Stimulated activated naive CD8-positive, alpha-beta T cell treated with anti-CD3 and anti-CD28 coated beads, Interleukin-15, amount 100 ng/mL, for 72 hours (primary cell): ENCODE measurements at regions not wholly inside any gene's neighbourhood (a gene's known extent, or its start where the extent isn't known, plus 50 kb on each side); places are given as distances from the start of the nearest gene placed in this dataset.
A peak's percentile ranks its signal among the peaks of the same experiment; 100 is the strongest.

Source experiments
- ATAC-seq: fragments of 150-1000 bp; cut with Tn5 transposase; 2 replicates; pipeline ENCODE4 v1.10.0; 2021; ENCODE audit warnings: mild to moderate bottlenecking, moderate library complexity
- DNase-seq, 2 donors: peaks; one replicate each; pipeline ENCODE4 v3.0.0; 2021 to 2022
- H3K27ac Mint-ChIP-seq, 2 donors: one replicate each; pipeline ENCODE4 v1.8.0; 2022; ENCODE audit warnings: mild to moderate bottlenecking in 2 of 2, mixed read lengths in 2 of 2, moderate library complexity in 2 of 2
- H3K27me3 Mint-ChIP-seq: one replicate; pipeline ENCODE4 v1.8.0; 2022; ENCODE audit warnings: mixed read lengths
- H3K4me1 Mint-ChIP-seq: one replicate; pipeline ENCODE4 v1.8.0; 2022; ENCODE audit warnings: mild to moderate bottlenecking, mixed read lengths
- H3K4me3 Mint-ChIP-seq, 2 donors: one replicate each; pipeline ENCODE4 v1.8.0; 2022; ENCODE audit warnings: mild to moderate bottlenecking in 2 of 2, mixed read lengths in 2 of 2, moderate library complexity in 1 of 2
- H3K9me3 Mint-ChIP-seq, 2 donors: one replicate each; pipeline ENCODE4 v1.8.0; 2022; ENCODE audit warnings: mixed read lengths in 2 of 2

DNA sequence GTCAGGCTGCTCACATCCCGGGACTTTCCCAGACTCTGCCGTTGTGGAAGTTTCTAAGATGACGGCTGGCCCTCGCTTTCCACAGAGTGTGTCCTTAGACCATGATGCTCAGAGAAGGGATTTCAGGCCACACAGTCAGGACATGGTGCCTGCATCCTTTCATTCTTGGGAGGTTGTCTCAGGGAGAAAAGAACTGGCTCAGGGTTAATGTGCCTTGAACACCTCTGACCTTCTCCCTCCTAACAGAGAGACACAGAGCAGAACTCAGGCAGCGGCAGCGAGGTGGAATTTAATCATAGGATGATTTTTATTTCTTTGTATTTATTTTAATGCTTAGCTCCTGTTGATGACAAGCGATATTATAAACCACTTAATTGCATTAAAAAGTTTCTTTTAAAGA is 96.9 kb upstream of the ATP2B2 start:
- ATAC-seq (no peak), DNase-seq (no peak)
- Mint-ChIP-seq H3K27me3 (peaks cover 89% of the 10 kb centered on the region), H3K4me1 (peaks cover 37% of the 10 kb centered on the region), H3K4me3 (no peak overlapping the region), H3K9me3 (no peaks in the 10 kb centered on the region), H3K27ac (peak overlapping the region in 1 of 2 donors; percentile 79)

GRCh38 chr3:10602769-10603768 is 97.7 kb upstream of the ATP2B2 start:
- peaks cover 89% of the 10 kb centered on the region for H3K27me3 Mint-ChIP-seq
- DNase-seq (peak; percentile 56 to 62), ATAC-seq (peak; percentile 97)
- no peaks in the 10 kb centered on the region for H3K9me3 Mint-ChIP-seq
- H3K27ac Mint-ChIP-seq = peak overlapping the region in 1 of 2 donors; percentile 82
- H3K4me3 Mint-ChIP-seq = peak overlapping the region; percentile 2 to 36
- H3K4me1 Mint-ChIP-seq = peaks cover 37% of the 10 kb centered on the region

GRCh38 chr3:10609134-10609533 is 103.7 kb upstream of the ATP2B2 start:
- H3K27me3 Mint-ChIP-seq = peaks cover 87% of the 10 kb centered on the region
- DNase-seq = no peak
- peaks cover 18 to 27% of the 10 kb centered on the region in 2 donors for H3K9me3 Mint-ChIP-seq
- no peak overlapping the region for H3K27ac Mint-ChIP-seq
- no peak for ATAC-seq
- H3K4me3 Mint-ChIP-seq = no peak overlapping the region
- H3K4me1 Mint-ChIP-seq = peaks cover 10% of the 10 kb centered on the region

DNA sequence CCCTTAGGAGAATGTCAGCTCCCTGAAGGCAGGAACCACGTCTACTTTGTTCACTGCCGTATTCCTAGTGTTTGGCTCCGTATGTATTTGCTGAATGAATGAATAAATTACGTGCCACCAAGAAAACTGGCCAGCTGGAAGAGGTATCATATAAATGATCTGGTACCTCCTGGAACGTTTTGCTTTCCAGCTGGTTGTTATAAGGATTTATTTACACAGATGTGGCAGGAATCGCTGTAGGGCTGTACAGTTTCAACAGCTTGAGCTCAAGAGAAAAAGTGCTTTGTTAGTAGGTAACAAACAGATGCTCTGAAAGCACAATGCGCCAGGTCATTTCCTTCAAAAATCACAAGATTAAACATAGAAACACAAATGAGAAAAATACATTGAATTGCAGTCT is 108.8 kb upstream of the ATP2B2 start:
- ATAC-seq (no peak), DNase-seq (no peak)
- H3K27ac Mint-ChIP-seq = no peak overlapping the region
- peaks cover 73% of the 10 kb centered on the region for H3K27me3 Mint-ChIP-seq
- no peak overlapping the region for H3K4me3 Mint-ChIP-seq
- peaks cover 19 to 37% of the 10 kb centered on the region in 2 donors for H3K9me3 Mint-ChIP-seq
- no peaks in the 10 kb centered on the region for H3K4me1 Mint-ChIP-seq

GRCh38 chr3:10615715-10616114 is 110.3 kb upstream of the ATP2B2 start:
- peaks cover 74% of the 10 kb centered on the region for H3K27me3 Mint-ChIP-seq
- no peaks in the 10 kb centered on the region for H3K4me1 Mint-ChIP-seq
- H3K27ac Mint-ChIP-seq = no peak overlapping the region
- H3K4me3 Mint-ChIP-seq = no peak overlapping the region
- H3K9me3 Mint-ChIP-seq = peaks cover 19 to 37% of the 10 kb centered on the region in 2 donors
- no peak for DNase-seq
- ATAC-seq = no peak

- ATAC-seq = no peak
- Mint-ChIP-seq H3K9me3 (peaks cover 19 to 37% of the 10 kb centered on the region in 2 donors), H3K4me3 (no peak overlapping the region), H3K27me3 (peaks cover 74% of the 10 kb centered on the region), H3K27ac (no peak overlapping the region), H3K4me1 (no peaks in the 10 kb centered on the region)
- no peak for DNase-seq
Measured at GRCh38 chr3:10616321-10616720, 110.9 kb upstream of the ATP2B2 start.

DNA sequence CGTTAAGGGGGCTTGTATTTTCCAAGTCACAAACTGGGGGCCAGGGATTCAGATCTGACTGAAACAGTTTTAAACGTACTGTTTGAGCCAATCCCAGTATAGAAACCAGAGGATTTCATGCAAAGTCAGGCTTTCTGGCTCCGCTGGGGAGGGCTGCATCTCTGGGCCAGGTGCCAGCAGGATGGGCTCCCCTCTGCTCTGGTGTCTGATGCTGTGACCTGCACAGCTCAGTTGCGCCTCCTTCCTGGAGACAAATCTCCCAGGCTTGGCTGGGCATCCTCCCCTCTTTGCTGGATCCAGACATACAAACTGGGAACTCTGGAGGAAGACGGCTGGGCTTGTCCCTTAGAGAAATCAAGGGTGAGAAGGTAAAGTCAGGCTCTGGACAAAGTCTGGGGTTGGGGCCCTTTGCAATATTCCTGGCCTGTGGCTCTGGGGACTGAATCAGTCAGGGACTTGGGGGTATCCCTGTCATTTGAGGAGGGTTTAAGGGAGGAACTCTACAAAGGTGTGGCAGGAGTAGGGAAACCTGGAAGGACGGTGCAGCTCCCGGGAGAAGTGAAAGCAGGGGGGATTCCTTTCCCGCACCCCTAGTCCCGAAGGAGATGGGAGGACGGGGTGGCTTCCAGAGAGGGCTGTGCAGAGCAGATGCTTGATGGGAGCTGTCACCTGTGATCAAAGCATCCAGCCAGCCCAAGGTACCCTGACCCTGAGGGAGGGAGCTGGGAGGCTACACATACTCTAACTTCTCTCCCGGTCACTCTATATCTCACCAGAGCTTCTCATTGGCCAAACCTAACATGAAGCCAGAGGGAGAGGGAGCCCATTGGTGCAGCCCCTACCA is 114.8 kb upstream of the ATP2B2 start:
- no peaks in the 10 kb centered on the region for H3K4me1 Mint-ChIP-seq
- no peak overlapping the region for H3K4me3 Mint-ChIP-seq
- peaks cover 50% of the 10 kb centered on the region for H3K27me3 Mint-ChIP-seq
- ATAC-seq = no peak
- peaks cover 0 to 2% of the 10 kb centered on the region in 2 donors for H3K9me3 Mint-ChIP-seq
- DNase-seq = no peak
- H3K27ac Mint-ChIP-seq = peak overlapping the region in 1 of 2 donors; percentile 52

DNA sequence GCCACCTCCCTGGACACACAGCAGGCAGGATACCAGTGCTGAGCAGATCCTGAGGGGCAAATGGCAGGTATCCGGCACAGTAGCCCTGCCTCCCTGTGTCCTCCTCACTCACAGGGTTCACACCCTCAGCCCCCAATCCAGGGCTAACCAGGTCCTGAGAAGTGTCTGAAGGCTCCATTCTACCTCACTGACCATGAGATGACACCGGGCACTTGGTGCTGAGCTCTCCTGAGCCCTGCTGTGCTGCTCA is 115.4 kb upstream of the ATP2B2 start:
- peaks cover 48% of the 10 kb centered on the region for H3K27me3 Mint-ChIP-seq
- no peak for ATAC-seq
- DNase-seq = no peak
- no peak overlapping the region for H3K4me3 Mint-ChIP-seq
- H3K4me1 Mint-ChIP-seq = no peaks in the 10 kb centered on the region
- H3K9me3 Mint-ChIP-seq = no peaks in the 10 kb centered on the region
- H3K27ac Mint-ChIP-seq = no peak overlapping the region

DNA sequence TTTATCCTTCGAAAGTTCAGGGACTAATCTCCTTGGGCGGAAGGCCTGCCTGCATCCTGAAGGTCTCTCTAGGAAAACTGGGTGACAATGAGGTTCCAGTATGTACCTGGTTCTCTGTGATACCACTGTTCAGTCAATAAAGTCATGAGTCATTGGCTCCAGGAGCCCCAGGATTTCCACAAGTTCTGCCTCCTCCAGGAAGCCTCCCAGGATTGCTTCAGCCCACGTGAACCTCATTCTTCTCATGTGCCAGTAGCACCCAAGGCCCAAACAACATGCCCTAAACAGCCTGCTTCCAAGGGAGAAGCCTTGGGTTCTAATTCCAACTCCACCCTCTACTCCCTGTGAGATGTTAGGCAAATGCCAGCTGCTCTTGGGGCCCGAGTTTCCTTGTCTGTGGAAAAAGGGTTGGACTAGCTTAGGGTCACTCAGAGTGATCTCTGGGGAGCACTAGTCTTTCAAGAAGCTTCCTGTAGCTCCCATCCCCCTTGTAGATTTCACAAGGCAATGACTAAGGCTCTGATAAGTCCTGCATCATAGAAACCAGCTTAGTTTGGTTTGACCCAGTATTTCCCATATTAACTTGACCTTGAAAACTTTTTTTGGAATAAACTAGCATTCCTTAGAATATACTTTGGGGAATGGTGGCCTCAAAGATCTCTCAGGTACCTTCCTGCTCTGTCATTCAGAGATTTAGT is 118.3 kb upstream of the ATP2B2 start:
- DNase-seq (no peak), ATAC-seq (no peak)
- H3K27ac Mint-ChIP-seq = no peak overlapping the region
- no peak overlapping the region for H3K4me3 Mint-ChIP-seq
- no peaks in the 10 kb centered on the region for H3K9me3 Mint-ChIP-seq
- peaks cover 30% of the 10 kb centered on the region for H3K27me3 Mint-ChIP-seq
- no peaks in the 10 kb centered on the region for H3K4me1 Mint-ChIP-seq

DNA sequence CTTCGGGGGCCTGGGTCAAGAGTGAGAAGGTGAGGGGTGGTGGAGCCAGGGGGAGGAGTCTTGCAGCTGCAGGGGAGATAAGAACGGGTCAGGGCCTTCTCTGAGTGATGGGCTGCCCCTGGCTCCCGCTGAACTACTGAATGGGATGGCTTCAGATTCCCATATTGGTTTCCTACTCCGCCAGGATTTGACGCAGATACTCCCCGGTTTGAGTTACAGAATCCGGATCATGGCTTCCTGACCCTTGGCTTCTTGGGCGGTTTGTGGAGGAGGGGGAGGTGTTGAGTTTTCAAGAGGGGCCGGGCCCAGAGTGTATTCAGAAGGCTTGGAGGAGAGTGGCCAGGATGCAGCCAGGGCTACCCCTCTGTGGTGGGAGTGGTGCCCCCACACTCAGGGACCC is 119.9 kb upstream of the ATP2B2 start:
- no peak for DNase-seq
- no peak for ATAC-seq
- Mint-ChIP-seq H3K4me3 (no peak overlapping the region), H3K9me3 (no peaks in the 10 kb centered on the region), H3K27me3 (peaks cover 16% of the 10 kb centered on the region), H3K27ac (no peak overlapping the region), H3K4me1 (no peaks in the 10 kb centered on the region)

DNA sequence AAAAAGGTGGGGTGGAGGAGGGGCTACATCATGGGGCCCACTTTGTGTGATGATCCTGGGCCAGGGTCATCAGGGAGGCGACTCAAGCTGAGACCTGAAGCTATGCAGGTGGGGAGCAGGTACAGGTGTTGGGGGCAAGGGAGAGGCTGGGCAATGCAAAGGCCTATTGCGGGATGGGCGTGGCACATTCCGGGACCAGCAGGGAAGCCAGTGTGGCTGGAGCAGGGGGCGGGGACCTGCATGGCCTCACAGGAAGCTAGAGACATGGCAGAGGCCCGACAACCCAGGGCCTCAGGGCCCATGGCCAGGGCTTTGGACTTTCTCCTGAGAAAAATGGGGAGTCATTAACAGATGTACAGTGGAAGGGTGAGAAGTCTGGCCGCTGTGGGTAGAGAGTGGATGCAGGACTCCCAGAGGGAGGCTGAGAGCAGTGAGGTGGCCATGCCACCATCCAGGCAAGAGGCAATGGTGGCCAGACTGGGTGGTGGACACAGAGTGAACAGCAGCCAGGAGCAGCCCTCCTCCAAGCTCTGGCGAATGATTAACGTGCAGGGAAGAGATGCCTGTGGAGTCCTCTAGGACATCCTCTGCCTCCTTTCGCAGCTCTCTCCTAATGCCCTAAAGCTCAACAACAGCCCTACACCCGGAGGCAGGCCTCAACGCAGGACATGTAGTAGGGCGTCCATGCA is 122.6 kb upstream of the ATP2B2 start:
- DNase-seq = no peak
- Mint-ChIP-seq H3K4me1 (no peaks in the 10 kb centered on the region), H3K27ac (peak overlapping the region in 1 of 2 donors; percentile 43), H3K27me3 (no peaks in the 10 kb centered on the region), H3K4me3 (no peak overlapping the region), H3K9me3 (no peaks in the 10 kb centered on the region)
- ATAC-seq = no peak

DNA sequence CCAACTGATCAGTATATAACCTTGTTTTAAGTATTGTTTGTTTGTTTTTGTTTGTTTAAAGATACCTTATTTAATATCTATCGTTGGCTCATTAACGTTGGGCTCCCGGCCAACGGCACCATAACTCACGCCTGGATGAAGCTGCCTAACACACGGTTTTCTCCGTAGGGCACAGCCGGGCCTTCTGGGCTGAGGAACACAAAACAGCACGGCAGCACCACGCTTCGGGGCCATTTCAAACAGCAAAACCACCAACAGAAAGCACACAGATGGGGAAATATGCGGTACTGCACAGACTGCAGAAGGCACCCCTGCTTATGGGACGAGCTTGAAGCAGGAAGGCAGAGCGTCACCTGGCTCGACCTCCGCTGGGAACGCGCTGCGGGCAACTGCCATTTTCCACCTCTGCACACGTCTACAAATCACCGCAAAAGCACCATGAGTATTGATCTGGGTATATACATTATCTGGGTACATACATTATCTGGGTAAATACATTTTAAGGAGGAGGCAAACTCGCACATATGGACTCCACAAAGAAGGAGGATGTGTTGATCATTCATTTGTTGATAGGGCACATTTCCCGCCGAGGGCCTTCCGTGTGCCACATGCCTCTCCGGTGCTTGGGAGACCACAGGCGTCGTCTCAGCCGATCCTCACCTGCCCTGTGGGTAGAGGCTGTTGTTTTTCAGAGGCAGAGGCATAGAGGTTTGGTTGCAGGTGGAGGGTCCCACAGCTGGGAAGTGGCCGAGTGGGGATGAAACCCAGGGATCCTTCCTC is 123.7 kb upstream of the ATP2B2 start:
- Mint-ChIP-seq H3K9me3 (no peaks in the 10 kb centered on the region), H3K27ac (no peak overlapping the region), H3K4me3 (no peak overlapping the region), H3K4me1 (no peaks in the 10 kb centered on the region), H3K27me3 (no peaks in the 10 kb centered on the region)
- DNase-seq (no peak), ATAC-seq (no peak)

- no peaks in the 10 kb centered on the region for H3K4me1 Mint-ChIP-seq
- H3K27ac Mint-ChIP-seq = no peak overlapping the region
- no peaks in the 10 kb centered on the region for H3K27me3 Mint-ChIP-seq
- no peak for DNase-seq
- no peak for ATAC-seq
- H3K4me3 Mint-ChIP-seq = no peak overlapping the region
- no peaks in the 10 kb centered on the region for H3K9me3 Mint-ChIP-seq
Measured at GRCh38 chr3:10629671-10630040, 124.3 kb upstream of the ATP2B2 start.

DNA sequence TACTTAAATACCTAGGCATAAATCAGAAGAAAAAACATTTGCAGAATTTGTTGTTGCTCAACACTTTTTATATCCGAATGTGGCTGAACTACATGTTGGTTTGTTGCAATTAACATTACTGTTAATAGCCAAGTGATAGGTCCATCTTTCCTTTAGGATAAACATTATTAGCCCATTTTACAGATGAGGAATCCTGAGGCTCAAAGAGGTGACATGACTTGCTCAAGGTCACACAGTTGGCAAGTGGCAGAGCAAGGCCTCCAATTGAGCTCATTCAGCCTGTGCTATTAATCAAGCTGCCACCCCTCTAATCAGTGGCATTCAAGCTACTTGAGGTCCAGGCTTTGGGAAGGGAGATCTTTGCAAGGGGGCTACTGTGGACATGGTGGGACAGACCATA is 125.8 kb upstream of the ATP2B2 start:
- H3K4me1 Mint-ChIP-seq = no peaks in the 10 kb centered on the region
- peak overlapping the region in 1 of 2 donors; percentile 75 for H3K27ac Mint-ChIP-seq
- DNase-seq (no peak), ATAC-seq (no peak)
- H3K9me3 Mint-ChIP-seq = peaks cover under 1 to 2% of the 10 kb centered on the region in 2 donors
- H3K27me3 Mint-ChIP-seq = no peaks in the 10 kb centered on the region
- H3K4me3 Mint-ChIP-seq = no peak overlapping the region
